GM21528 (cell line): ENCODE measurements at regions not wholly inside any gene's neighbourhood (a gene's known extent, or its start where the extent isn't known, plus 50 kb on each side); places are given as distances from the start of the nearest gene placed in this dataset.

Experiments
- ATAC-seq: cut with Tn5 transposase; IDR thresholded peaks from one replicate; pipeline ENCODE4 v1.9.1; 2021; ENCODE audit warnings: mild to moderate bottlenecking, moderate library complexity; ENCODE audit not compliant: unreplicated experiment, low FRiP score

DNA sequence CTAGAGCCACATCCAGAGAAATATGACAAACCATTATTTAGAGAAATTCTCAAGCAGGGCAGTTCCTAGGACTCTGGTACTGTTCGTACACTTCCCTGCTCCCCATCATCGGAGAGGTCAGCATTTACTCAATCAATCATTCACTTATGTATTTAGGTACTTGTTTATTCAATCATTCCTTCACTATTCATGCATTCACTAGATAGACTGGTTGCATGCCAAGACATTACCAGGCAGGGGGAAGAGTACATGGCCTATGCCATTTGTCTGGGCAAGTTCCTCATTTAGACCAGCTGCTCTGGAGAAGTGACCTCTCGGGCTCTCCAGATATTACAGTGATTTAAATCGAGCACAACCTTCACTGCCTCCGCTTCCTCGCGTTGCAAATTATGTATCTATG, 603.4 kb downstream of the KCNJ2 start:
- ATAC-seq = no peak

DNA sequence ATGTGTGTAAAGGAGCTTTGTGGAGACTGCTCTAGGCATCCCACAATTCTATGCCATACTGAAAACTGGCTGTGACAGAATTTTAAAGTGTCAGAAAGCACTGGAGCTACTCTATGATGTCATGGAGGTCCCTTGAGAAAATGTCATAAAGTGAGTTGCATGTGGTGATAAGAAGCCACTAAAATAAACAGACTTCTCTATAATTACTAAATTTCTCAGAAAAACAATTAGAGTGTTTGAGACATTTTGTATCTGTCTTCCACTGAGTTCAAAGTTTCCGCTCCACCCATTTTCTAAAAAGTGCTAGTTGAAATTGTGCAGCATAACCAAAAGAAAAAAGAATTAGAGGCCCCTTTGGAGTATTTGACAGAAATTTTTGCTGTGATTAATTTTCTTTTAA, 603.9 kb downstream of the KCNJ2 start:
- no peak for ATAC-seq

DNA sequence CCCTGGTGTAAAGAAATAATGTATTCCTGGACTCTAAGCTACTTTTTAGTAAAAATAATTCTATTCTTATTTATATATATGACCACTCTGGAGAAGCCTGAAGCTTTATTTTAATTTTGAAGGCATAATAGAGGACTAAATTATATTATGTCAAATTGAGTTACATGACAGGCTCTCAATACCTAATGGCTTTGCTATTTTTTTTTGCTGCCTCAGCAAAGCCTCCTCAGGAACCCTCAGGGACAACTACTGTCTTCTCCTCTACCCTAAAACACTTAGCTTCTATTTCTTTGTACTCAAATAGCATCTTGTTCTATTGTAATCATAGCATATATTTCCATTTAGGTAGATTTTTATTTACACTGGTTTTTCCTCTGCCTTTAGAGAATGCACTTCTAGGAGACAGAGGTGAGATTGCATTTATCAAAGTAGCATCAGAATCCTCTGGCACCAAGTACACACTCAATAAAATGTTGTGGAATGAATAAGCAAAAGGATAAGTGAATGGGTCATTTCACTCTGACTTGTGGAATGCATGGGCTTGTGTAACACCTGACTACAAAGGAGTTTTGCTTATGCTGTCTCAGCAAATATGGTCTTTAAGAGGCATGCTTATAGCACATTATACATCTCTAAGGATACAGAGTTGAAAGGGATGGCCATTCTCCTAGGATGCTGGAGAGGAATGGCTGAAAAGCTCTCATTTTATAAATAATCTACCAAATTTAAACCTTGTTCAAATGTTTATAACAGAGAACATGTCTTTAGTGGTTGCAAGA, 605.2 kb downstream of the KCNJ2 start:
- ATAC-seq = no peak

DNA sequence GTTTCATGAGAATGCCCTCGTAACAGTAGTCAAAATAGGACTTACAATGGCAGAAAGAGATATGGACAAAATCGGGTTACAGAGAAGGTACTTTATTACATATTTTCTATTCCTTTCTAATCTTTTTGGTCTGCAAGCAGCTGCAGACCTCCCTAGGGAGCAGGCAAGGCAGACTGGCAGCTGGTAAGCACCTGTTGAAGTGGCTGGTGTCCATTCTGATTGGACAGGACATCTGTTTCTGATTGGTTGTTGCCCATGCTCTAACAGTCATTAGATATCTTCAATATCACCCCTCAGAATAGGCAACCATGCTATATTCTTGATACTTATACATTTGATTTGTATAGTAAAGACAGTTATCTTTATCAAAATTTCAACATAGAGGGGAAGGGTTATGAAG, 606.3 kb downstream of the KCNJ2 start:
- ATAC-seq = no peak

DNA sequence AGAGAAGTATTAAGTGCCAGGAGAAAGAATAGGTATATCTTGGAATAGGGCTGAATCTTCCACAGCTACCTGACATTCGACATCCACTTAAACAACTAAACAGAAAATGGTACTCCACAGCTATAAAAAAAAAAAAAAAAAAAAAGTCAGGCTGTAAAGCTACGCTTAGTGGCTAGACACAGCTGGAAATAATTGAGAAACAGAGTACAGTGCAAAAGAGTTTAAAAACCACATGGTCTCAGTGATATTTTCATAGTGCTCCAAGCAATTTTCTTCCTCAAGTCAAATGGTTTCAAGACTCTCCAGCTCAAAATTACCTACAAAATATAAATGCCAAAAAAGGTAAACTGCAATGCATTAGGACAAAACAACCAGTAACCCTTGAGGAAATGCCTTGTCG, 607.1 kb downstream of the KCNJ2 start:
- no peak for ATAC-seq

DNA sequence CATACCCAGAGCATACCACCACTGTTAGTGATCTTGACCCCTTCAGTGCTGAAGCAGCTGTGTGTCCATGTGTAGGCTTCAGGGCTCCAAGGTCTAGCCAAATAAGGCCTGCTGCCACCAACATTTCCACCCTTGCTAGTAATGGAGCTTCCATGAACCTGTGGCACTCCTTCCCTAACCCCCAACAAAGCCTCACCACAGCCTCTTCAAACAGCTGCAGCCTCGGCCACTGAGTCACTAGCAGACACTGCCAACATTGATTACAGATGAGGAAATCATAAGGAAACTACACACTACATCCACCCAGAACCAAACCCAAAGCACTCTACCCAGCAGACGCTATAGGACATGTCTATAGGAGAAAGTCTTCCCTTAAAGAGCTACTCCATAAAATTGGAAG, 610.7 kb downstream of the KCNJ2 start:
- no peak for ATAC-seq

DNA sequence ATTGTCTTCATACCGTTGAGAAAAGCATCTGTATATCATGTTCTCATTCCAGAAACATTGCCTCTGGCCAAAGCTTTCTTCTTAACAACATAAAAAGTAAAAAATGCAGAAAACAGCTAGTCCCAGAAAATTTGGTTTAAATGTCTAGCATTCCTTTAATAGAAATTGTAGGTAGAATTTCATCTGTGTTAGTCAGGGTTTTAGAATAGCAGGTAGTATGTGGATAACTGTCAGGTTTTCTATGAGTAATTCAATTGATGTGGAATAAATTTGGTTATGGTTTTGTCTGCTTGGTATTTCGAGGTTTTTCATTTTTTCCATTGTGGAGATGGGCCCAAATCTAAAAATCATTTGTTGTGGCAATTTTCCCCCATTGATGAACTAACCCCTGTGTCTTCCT, 616.7 kb downstream of the KCNJ2 start:
- no peak for ATAC-seq

DNA sequence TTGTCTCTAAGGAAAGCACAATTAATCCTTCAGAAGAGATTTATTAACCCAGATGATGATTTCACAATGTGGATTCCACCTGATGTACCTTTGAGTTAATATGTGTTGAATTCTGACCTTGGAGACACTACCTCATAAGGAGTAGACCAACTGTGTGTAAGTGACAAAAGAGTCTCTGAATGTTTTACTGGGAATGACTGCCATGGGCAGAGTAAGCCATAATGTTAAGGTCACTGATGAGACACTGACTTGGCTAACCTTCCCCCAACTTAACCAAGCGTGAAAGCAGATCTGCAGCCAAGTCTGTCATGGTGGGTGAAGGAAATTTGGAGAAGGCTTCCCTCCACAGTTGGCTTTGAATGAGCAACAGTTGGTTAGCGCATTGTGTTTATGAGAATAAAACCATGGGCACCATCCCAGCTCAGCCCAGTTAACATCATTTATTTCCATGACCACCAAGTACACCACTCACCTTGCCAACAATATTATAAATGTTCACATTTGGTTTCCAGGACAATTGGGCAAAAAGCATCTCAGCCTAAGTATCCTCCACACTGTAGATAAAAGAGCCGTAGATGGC, 618.5 kb downstream of the KCNJ2 start:
- ATAC-seq = no peak

DNA sequence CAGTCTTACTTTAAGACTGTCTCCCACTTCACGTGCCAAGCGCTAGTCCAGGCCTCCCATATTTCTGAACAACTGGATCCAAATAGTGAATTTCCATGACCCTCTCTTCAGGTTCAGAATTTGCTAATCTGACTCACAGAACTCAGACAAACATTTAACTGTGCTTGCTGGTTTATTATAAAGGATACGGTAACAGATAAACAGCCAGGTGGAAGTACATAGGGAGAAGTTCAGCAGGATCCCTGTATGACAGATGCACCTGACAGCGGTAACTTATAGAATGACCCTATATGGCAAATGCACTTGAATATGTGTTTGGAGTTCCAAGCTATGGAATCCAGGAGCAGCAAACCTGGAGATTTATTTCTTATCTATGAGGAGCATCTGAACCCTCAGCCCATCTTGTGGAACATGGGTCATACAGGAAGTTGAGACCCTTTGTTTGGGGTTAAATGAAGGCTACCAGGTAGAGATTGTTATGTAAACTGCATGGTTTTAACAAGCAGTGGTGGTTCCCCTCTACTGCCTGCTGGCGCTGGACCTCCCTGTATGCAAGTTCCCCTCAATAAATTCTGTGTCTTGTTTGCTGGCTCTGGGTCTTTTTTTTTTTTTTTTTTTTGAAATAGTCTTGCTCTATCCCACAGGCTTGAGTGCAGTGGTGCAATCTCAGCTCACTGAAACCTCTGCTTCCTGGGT, 622.6 kb downstream of the KCNJ2 start:
- ATAC-seq = no peak

DNA sequence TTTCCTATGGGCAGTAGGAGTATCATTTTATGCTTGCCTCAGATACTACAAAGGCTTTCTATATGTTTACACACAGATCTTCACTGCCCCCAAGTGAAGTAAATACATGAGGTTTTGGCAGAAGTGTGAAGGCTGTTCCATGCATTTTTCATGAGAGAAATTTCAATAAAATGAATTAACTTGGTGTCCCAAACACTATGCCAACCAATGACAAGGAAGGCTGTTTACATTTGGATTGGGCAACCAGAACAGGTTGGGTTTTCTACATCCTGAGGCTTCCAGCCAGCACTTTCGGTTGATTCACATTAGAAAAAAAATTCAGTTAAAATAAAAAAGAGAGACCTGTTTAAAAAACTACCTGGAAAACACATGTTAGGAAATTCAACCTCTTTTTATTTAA, 625.4 kb downstream of the KCNJ2 start:
- ATAC-seq = no peak

DNA sequence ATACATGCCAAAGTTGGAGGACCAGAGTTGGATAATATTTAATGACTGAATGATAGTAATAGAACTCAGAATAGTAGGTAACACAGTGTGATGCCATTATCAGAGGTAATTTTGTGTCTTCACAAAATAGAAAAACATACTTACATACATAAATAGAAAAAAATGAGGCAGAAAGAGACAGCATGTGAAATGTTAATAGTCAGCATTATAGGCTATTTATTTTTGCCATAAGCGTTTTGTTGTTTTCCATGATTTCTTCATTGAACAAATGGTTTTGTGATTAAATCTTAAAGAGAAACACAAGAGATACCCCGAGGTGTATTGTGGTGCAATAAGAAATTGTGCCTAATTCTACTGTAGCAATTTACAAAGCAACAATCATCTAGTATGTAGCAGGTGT, 626.3 kb downstream of the KCNJ2 start:
- ATAC-seq = no peak

DNA sequence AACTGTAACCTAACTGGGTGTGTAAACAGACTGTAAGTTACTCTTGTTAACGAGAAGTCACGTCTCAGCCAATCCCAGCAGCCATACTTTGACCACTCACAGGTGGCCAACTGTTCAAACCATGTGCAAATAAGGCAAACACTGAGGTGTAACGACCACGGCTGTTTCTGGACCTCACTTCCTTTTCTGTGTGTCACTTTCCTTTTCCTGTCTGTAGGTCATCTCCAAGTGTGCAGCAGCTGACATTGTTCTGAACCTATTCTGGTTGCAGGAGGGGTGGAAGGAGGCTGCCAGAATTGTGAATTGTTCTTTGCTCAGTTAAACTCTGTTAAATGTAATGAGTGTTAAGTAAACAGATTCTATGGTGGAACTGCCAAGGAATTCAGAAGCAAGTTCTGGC, 627.4 kb downstream of the KCNJ2 start:
- ATAC-seq = no peak

DNA sequence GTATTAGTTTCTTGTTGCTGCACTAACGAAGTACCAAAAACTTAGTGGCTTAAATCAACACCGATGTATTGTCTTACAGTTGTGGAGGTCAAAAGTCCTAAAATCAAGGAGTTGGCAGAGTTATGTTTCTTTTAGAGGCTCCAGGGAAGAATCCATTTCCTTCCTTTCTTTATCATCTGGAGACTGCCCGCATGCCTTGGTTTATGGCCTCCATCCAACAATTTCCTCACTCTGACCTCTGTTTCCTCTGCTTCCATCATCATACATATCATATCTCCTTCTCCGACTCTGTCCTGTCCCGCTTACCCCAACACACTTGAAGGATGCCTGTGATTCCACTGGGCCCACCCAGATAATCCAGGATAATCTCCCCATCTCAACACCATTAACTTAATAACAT, 627.8 kb downstream of the KCNJ2 start:
- ATAC-seq = no peak

DNA sequence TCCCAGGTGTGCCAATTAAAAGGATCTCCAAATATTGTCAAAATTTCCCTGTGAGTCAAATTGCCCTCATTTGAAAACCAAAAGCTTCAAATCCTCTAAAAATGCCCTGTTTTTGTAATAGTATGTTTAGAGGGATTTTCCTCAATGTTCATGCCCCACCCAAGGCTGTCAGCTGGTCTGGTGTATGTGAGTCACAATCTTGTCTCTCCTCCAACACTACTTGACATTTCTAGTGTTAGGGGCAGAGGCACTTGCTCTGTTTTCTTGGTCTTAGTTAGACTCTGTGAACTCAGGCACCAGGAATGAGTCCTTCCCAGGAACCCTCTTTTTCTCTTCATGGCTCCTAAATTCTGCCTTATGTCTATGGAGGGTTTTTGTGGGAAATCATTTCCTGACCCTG, 634.8 kb downstream of the KCNJ2 start:
- ATAC-seq = no peak

DNA sequence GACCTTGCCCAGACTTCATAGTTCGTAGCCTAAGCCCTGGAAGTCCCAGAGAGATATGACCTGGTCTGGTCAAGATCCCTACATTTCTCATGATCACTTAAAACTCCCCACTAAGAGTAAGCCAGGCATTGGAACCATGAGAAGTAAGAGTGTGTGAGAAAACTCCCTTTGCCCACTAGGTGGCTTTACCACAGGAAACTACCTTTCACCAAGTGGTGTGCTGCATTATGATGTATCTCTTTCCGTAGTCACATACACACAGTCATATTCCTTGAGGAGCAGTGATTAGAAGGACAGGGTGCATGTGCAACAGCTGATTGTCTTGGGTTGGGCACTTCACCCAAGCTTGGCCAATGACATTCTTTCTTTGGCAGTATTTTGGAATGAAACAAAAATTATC, 639.3 kb downstream of the KCNJ2 start:
- no peak for ATAC-seq

DNA sequence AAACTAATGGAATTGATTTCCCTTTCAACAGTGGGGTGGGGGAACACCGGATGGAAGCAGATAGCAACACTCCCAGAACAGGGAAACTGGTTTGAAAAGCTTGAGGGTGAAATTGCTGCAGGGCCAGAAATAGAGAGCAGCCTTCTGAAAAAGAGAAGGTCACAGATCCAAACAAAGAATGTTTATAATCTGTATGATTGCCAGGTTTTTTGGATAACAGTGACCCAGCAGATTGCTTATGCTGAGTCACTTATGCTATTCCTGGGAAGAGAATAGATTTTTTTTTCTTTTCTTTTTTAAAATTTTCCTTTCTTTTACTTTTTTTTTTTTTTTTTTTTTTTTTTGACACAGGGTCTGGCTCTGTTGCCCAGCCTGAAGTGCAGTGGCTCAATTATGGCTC, 641.3 kb downstream of the KCNJ2 start:
- no peak for ATAC-seq

DNA sequence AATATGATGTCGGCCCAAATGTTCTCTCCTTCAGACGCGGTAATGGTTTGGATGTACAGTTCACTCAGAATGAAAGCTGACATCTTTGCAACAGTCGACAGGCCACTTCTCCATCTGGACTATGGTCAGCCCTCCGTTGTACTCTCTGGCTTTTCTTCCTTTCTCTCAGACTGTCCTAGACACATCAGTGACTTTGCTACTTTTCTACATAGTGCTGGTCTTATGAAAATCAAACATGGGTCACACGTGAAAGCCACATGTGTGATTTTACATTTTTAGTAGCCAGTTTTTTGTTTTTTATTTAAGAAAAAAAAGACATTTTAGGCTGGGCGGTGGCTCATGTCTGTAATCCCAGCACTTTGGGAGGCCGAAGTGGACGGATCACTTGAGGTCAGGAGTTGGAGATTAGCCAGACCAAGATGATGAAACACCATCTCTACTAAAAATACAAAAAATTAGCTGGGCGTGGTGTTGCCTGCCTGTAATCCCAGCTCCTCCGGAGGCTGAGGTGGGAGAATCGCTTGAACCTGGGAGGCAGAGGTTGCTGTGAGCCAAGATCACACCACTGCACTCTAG, 644.1 kb downstream of the KCNJ2 start:
- no peak for ATAC-seq

DNA sequence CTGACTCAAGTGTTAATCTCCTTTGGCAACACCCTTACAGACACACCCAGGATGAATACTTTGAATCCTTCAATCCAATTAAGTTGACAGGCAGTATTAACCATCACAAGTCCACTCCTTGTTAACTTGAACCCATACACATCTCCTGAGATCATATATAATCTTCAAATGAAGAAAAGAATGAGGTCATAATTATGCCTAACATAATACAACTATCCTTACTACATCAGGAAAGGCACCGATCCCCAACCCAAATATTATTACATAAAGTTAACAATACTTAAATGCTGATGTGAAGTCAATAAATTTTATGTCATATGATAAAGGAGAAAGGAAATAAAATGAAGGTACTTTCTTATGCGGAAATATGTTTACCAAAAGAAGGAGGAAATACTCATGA, 649.9 kb downstream of the KCNJ2 start:
- ATAC-seq = no peak

DNA sequence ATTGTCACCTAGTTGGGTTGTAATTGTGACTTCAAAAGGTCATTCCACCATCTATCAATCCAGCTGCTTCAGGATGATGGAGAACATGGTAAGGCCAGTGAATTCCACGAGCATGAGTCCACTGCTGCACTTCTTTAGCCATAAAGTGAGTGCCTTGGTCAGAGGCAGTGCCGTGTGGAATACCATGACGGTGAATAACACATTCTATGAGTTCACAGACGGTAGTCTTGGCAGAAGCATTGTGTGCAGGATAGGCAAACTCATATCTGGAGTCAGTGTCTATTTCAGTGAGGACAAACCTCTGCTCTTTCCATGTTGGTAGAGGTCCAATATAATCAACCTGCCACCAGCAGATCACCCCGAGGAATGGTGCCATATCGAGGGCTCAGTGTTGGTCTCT, 650.9 kb downstream of the KCNJ2 start:
- ATAC-seq = no peak

DNA sequence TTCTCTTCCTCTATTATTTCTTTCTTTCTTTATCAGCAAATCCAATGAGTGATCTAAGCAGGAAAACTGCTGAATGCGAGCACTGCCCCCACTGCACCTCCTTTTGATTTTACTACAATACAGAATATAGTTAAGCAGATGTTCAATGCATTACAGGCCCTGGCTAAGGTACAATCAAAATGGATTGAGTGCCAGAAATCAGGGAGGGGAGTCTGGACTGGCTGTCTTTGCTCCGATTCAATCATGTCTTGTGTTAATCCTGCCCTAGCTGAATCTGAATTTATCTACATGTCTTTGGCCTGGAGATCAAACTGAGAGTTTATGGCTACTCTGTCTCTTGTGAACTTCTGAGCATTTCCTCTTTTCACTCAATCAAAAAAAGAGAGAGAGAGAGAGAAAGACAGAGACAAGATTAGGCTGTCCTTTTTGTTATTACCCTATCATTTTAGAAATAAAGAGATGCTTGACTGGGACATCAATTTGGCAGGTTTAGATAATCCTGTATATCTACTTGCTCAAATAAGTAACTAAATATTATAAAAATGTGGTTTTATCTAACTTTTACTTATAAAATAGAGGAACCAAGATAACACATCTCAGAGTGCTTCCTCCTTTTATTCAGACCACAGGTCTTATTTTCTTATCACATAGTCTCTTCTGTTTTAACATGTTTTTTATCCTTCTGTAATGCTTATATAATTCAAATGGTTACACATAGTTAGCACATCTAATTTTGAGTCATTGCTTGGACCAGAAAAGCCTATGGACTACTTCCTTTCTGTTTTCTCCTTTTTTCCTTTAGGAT, 656.2 kb downstream of the KCNJ2 start:
- no peak for ATAC-seq

DNA sequence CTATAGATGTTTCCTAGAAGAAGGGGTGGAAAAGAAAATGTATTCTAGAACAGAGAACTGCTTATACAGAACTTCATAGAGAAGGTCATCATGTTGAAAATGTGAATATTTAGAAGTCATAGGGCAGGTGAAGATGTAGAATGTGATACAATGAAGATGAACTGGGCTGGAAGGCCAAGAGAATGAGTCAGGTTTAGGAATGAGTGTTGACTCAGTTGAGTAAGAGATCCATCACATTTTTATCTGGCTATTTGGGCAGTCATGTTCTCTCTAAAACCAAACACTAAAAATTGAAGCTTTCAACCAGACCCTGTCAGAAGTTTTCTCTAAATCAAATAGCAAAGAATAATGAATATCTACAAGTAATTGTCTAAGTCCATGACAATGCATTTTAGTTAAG, 660.5 kb downstream of the KCNJ2 start:
- ATAC-seq = no peak
